IMR-90 (cell line): ENCODE measurements at regions not wholly inside any gene's neighbourhood (a gene's known extent, or its start where the extent isn't known, plus 50 kb on each side); places are given as distances from the start of the nearest gene placed in this dataset.

ENCODE experiments used
- ATAC-seq: fragments of 200-7000 bp; cut with Tn5 transposase; 2 replicates; pipeline ENCODE4 v1.9.1; 2020; ENCODE audit warnings: low read depth, mild to moderate bottlenecking, moderate library complexity
- BruUV-seq: library from RNA; stranded (reverse); fragments of 400-500 nt; replicated peaks from 2 replicates; lab custom pipeline; 2021; lab: Mats Ljungman, UMichigan
- CTCF ChIA-PET: fragments of 300-600 bp; formaldehyde crosslinking; extraction: SDS; loops from one replicate; lab custom pipeline; 2021; ENCODE audit warnings: antibody characterized with exemption; lab: Yijun Ruan, JAX
- POLR2A ChIA-PET: fragments of 300-600 bp; sonication (Branson Sonifier 250); formaldehyde crosslinking; loops from one replicate; lab custom pipeline; 2022; ENCODE audit warnings: antibody characterized with exemption; ENCODE audit not compliant: unreplicated experiment; lab: Charles Lee
- DNase-seq: peaks from one replicate; pipeline ENCODE4 v3.0.0; 2013
- H2AFZ ChIP-seq: replicated peaks from 2 replicates; pipeline ENCODE3; 2013; ENCODE audit warnings: low read length, mild to moderate bottlenecking; ENCODE audit not compliant: poor library complexity
- H2AK5ac ChIP-seq: 2 replicates; pipeline ENCODE4 v1.6.1; 2013; ENCODE audit warnings: low read depth, low read length, inconsistent platforms
- H2AK9ac ChIP-seq: replicated peaks from 2 replicates; pipeline ENCODE3; 2013; ENCODE audit warnings: mild to moderate bottlenecking, low read depth, low read length, moderate library complexity; ENCODE audit not compliant: poor library complexity
- H2BK120ac ChIP-seq: 2 replicates; pipeline ENCODE4 v1.6.1; 2013; ENCODE audit warnings: low read depth, low read length, inconsistent platforms
- H2BK15ac ChIP-seq: 3 replicates; pipeline ENCODE4 v1.6.1; 2013; ENCODE audit warnings: low read depth, low read length, inconsistent platforms
- H2BK20ac ChIP-seq: 2 replicates; pipeline ENCODE4 v1.6.1; 2013; ENCODE audit warnings: low read depth, mild to moderate bottlenecking, inconsistent platforms, low read length, moderate library complexity
- H2BK5ac ChIP-seq: 2 replicates; pipeline ENCODE4 v1.6.1; 2013; ENCODE audit warnings: mild to moderate bottlenecking, low read depth, low read length, inconsistent platforms; ENCODE audit not compliant: poor library complexity, severe bottlenecking
- H3K14ac ChIP-seq: replicated peaks from 2 replicates; pipeline ENCODE4 v1.6.1; 2013; ENCODE audit warnings: low read depth, low read length, inconsistent platforms
- H3K18ac ChIP-seq: 2 replicates; pipeline ENCODE4 v1.6.1; 2013; ENCODE audit warnings: low read depth, low read length, control low read depth
- H3K23ac ChIP-seq: 2 replicates; pipeline ENCODE4 v1.6.1; 2013; ENCODE audit warnings: low read depth, low read length, inconsistent platforms
- H3K27ac ChIP-seq: 2 replicates; pipeline ENCODE4 v1.5.1; 2013; ENCODE audit warnings: mild to moderate bottlenecking, control low read depth, low read length; ENCODE audit not compliant: insufficient read depth
- H3K27me3 ChIP-seq: 2 replicates; pipeline ENCODE4 v1.6.1; 2013; ENCODE audit warnings: low read length; ENCODE audit not compliant: control insufficient read depth, insufficient read depth
- H3K36me3 ChIP-seq: 2 replicates; pipeline ENCODE4 v1.6.1; 2013; ENCODE audit warnings: low read length, mixed read lengths; ENCODE audit not compliant: control insufficient read depth, insufficient read depth
- H3K4ac ChIP-seq: 2 replicates; pipeline ENCODE4 v1.6.1; 2013; ENCODE audit warnings: low read depth, low read length, inconsistent platforms
- H3K4me1 ChIP-seq: 2 replicates; pipeline ENCODE4 v1.6.1; 2013; ENCODE audit warnings: low read length, mixed read lengths; ENCODE audit not compliant: control insufficient read depth, insufficient read depth
- H3K4me2 ChIP-seq: 2 replicates; pipeline ENCODE4 v1.6.1; 2013; ENCODE audit warnings: low read depth, mild to moderate bottlenecking, control low read depth, low read length, moderate library complexity
- H3K4me3 ChIP-seq: 2 replicates; pipeline ENCODE4 v1.5.1; 2013; ENCODE audit warnings: low read depth, mild to moderate bottlenecking, control low read depth, low read length, moderate library complexity; ENCODE audit not compliant: insufficient read depth
- H3K56ac ChIP-seq: 2 replicates; pipeline ENCODE4 v1.6.1; 2013; ENCODE audit warnings: low read length, inconsistent platforms; ENCODE audit not compliant: insufficient read depth; ENCODE audit errors: extremely low read depth
- H3K79me1 ChIP-seq, 2 experiments: 2 replicates each; pipeline ENCODE4 v1.6.1; 2013; ENCODE audit warnings: low read length in 2 of 2, inconsistent platforms in 1 of 2, low read depth in 1 of 2
- H3K9ac ChIP-seq: 2 replicates; pipeline ENCODE4 v1.6.1; 2013; ENCODE audit warnings: low read depth, low read length, control low read depth
- H3K9me1 ChIP-seq: 2 replicates; pipeline ENCODE4 v1.6.1; 2013; ENCODE audit warnings: low read length, inconsistent platforms; ENCODE audit not compliant: insufficient read depth
- H3K9me3 ChIP-seq: 2 replicates; pipeline ENCODE4 v1.6.1; 2013; ENCODE audit warnings: low read length; ENCODE audit not compliant: control insufficient read depth, insufficient read depth
- H4K20me1 ChIP-seq: 2 replicates; pipeline ENCODE4 v1.6.1; 2013; ENCODE audit warnings: low read length, inconsistent platforms; ENCODE audit not compliant: insufficient read depth
- H4K5ac ChIP-seq: 2 replicates; pipeline ENCODE4 v1.6.1; 2013; ENCODE audit warnings: mild to moderate bottlenecking, low read depth, low read length, control low read depth
- H4K8ac ChIP-seq, 2 experiments: 2 replicates each; pipeline ENCODE4 v1.6.1; 2013; ENCODE audit warnings: low read depth in 2 of 2, low read length in 2 of 2, control low read depth in 1 of 2, inconsistent platforms in 1 of 2
- H4K91ac ChIP-seq: 2 replicates; pipeline ENCODE4 v1.6.1; 2013; ENCODE audit warnings: low read depth, low read length, inconsistent platforms; ENCODE audit not compliant: insufficient read depth
- CEBPB ChIP-seq: IDR thresholded peaks from 2 replicates; pipeline ENCODE4 v1.6.1; 2012; ENCODE audit warnings: low read depth, low read length, improper control_type of control experiment
- WGBS, 2 experiments: methylation state at CpG; one replicate each; pipeline versions ENCODE4 v1.1.5 to v1.1.7; 2013; ENCODE audit warnings: missing lambda C conversion rate in 2 of 2; ENCODE audit not compliant: insufficient read length in 1 of 2; ENCODE audit errors: extremely low coverage in 2 of 2; 5-methylcytosine and 5-hydroxymethylcytosine counted together
- dilution Hi-C: fragments of 300-500 bp; cut with HindIII; formaldehyde crosslinking; loops from one replicate; pipeline ENCODE4 v1.14.3; 2018; ENCODE audit warnings: low sequenced_read_pairs; ENCODE audit not compliant: unreplicated experiment
- in situ Hi-C: fragments of 300-500 bp; cut with MboI; formaldehyde crosslinking; loops from 3 replicates; pipeline ENCODE4 v1.14.3; 2019; ENCODE audit warnings: low sequenced_read_pairs, inconsistent platforms, mixed read lengths
- intact Hi-C: fragments of 100-400 bp; cut with micrococcal nuclease; formaldehyde crosslinking; loops from 2 replicates; pipeline ENCODE4 v1.10.0; 2022
- TF ChIP-seq, protein P1 (sequence below): fragments of 150-350 bp; IDR thresholded peaks from 2 replicates; pipeline ENCODE4 v1.6.1; 2017; ENCODE audit warnings: mild to moderate bottlenecking, antibody characterized with exemption, low read length, low read depth

DNA sequence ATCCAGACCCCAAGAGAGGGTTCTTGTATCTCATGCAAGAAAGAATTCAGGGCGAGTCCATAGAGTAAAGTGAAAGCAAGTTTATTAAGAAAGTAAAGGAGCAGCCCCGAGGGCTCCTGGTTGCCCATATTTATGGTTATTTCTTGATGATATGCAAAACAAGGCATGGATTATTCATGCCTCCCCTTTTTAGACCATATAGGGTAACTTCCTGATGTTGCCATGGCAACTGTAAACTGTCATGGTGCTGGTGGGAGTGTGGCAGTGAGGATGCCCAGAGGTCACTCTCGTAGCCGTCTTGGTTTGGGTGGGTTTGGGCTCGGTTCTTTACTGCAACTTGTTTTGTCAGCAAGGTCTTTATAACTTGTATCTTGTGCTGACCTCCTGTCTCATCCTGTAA lies 750.2 kb upstream of the FANCL start:
- no peak overlapping the region for H2BK120ac ChIP-seq
- no peak overlapping the region for H2AK5ac ChIP-seq
- H3K36me3 ChIP-seq: no peaks in the 10 kb centered on the region
- no peaks in the 10 kb centered on the region for H3K9me3 ChIP-seq
- no peak overlapping the region for H4K91ac ChIP-seq
- BruUV-seq: no TSS peak
- dilution Hi-C loops: no loop called here
- no peak overlapping the region for H3K27ac ChIP-seq
- H3K18ac ChIP-seq: no peak overlapping the region
- ATAC-seq (no peak), DNase-seq (no peak)
- POLR2A ChIA-PET: no interaction called here
- H3K4me3 ChIP-seq: no peak overlapping the region
- no peak overlapping the region for H3K56ac ChIP-seq
- no peaks in the 10 kb centered on the region for H3K4me1 ChIP-seq
- H3K9me1 ChIP-seq: no peaks in the 10 kb centered on the region
- no peak overlapping the region for H2BK5ac ChIP-seq
- H3K23ac ChIP-seq: no peak overlapping the region
- H2AFZ ChIP-seq: no peak overlapping the region
- no peak overlapping the region for H2BK15ac ChIP-seq
- H3K4me2 ChIP-seq: no peak overlapping the region
- in situ Hi-C loops: no loop called here
- H3K9ac ChIP-seq: no peak overlapping the region
- no peak for TF ChIP-seq CEBPB
- TF ChIP-seq, protein P1, sequence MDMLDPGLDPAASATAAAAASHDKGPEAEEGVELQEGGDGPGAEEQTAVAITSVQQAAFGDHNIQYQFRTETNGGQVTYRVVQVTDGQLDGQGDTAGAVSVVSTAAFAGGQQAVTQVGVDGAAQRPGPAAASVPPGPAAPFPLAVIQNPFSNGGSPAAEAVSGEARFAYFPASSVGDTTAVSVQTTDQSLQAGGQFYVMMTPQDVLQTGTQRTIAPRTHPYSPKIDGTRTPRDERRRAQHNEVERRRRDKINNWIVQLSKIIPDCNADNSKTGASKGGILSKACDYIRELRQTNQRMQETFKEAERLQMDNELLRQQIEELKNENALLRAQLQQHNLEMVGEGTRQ: no peak
- CTCF ChIA-PET: interaction anchor here (0.7 to 1.0 kb wide), 2 partner anchors 12 to 23 kb away, joined by 3 to 5 read pairs; no protein-coding TSS in a partner anchor
- H3K79me1 ChIP-seq: no peaks in the 10 kb centered on the region
- WGBS, 2 experiments: no CpG with 5 or more reads among the region's 5 CpGs
- no peaks in the 10 kb centered on the region for H4K20me1 ChIP-seq
- intact Hi-C loops: no loop called here
- no peak overlapping the region for H3K4ac ChIP-seq
- no peak overlapping the region for H4K5ac ChIP-seq
- H4K8ac ChIP-seq: no peak overlapping the region
- H3K27me3 ChIP-seq: no peaks in the 10 kb centered on the region
- H2BK20ac ChIP-seq: no peak overlapping the region
- H3K14ac ChIP-seq: no peak overlapping the region
- no peak overlapping the region for H2AK9ac ChIP-seq
